Mesendoderm (in vitro differentiated cells): ENCODE measurements at regions not wholly inside any gene's neighbourhood (a gene's known extent, or its start where the extent isn't known, plus 50 kb on each side); places are given as distances from the start of the nearest gene placed in this dataset.

Experiments
- DNase-seq: peaks from one replicate; pipeline ENCODE4 v3.0.0; 2013
- H2AK5ac ChIP-seq: 2 replicates; pipeline ENCODE4 v1.6.1; 2013; ENCODE audit warnings: low read length, inconsistent platforms
- H2BK120ac ChIP-seq: 2 replicates; pipeline ENCODE4 v1.6.1; 2013; ENCODE audit warnings: low read depth, mild to moderate bottlenecking, low read length, moderate library complexity, mixed read lengths
- H2BK15ac ChIP-seq: replicated peaks from 2 replicates; pipeline ENCODE4 v1.6.1; 2013; ENCODE audit warnings: low read depth, mild to moderate bottlenecking, moderate library complexity
- H2BK5ac ChIP-seq: 2 replicates; pipeline ENCODE4 v1.6.1; 2013; ENCODE audit warnings: low read length, inconsistent platforms
- H3K18ac ChIP-seq: 2 replicates; pipeline ENCODE4 v1.6.1; 2013; ENCODE audit warnings: mild to moderate bottlenecking, low read length, mixed read lengths
- H3K23ac ChIP-seq: one replicate; pipeline ENCODE4 v1.6.1; 2013; ENCODE audit warnings: low read length
- H3K27ac ChIP-seq: 2 replicates; pipeline ENCODE4 v1.5.1; 2013; ENCODE audit warnings: low read depth, mild to moderate bottlenecking, inconsistent platforms, low read length, moderate library complexity
- H3K27me3 ChIP-seq: 2 replicates; pipeline ENCODE4 v1.6.1; 2013; ENCODE audit warnings: low read length, control low read depth, mild to moderate bottlenecking, inconsistent platforms; ENCODE audit not compliant: insufficient read depth, poor library complexity
- H3K36me3 ChIP-seq: 2 replicates; pipeline ENCODE4 v1.6.1; 2013; ENCODE audit warnings: low read length, inconsistent platforms; ENCODE audit not compliant: control insufficient read depth, insufficient read depth
- H3K4ac ChIP-seq: one replicate; pipeline ENCODE4 v1.6.1; 2013; ENCODE audit warnings: low read depth, mild to moderate bottlenecking, low read length, moderate library complexity
- H3K4me1 ChIP-seq: 2 replicates; pipeline ENCODE4 v1.6.1; 2013; ENCODE audit warnings: low read depth, low read length, inconsistent platforms; ENCODE audit not compliant: control insufficient read depth
- H3K4me2 ChIP-seq: 2 replicates; pipeline ENCODE4 v1.6.1; 2013; ENCODE audit warnings: low read length
- H3K4me3 ChIP-seq: 2 replicates; pipeline ENCODE4 v1.5.1; 2013; ENCODE audit warnings: mild to moderate bottlenecking, low read length
- H3K56ac ChIP-seq: one replicate; pipeline ENCODE4 v1.6.1; 2013; ENCODE audit warnings: low read length
- H3K79me1 ChIP-seq: 2 replicates; pipeline ENCODE4 v1.6.1; 2013; ENCODE audit warnings: low read length, inconsistent platforms
- H3K79me2 ChIP-seq: 2 replicates; pipeline ENCODE4 v1.6.1; 2013; ENCODE audit warnings: mild to moderate bottlenecking, low read length; ENCODE audit not compliant: control insufficient read depth, insufficient read depth
- H3K9ac ChIP-seq: 2 replicates; pipeline ENCODE4 v1.6.1; 2013; ENCODE audit warnings: low read length, inconsistent platforms
- H4K5ac ChIP-seq: one replicate; pipeline ENCODE4 v1.6.1; 2013; ENCODE audit warnings: low read length
- H4K8ac ChIP-seq: one replicate; pipeline ENCODE4 v1.6.1; 2013; ENCODE audit warnings: low read depth, mild to moderate bottlenecking, control low read depth, low read length, moderate library complexity
- WGBS: extraction: QIAGEN DNeasy Blood & Tissue Kit; methylation state at CpG from one replicate; pipeline ENCODE4 v1.1.7; 2013; ENCODE audit warnings: low lambda C conversion rate, missing lambda C conversion rate; ENCODE audit not compliant: insufficient coverage; ENCODE audit errors: extremely low coverage; 5-methylcytosine and 5-hydroxymethylcytosine counted together

DNA sequence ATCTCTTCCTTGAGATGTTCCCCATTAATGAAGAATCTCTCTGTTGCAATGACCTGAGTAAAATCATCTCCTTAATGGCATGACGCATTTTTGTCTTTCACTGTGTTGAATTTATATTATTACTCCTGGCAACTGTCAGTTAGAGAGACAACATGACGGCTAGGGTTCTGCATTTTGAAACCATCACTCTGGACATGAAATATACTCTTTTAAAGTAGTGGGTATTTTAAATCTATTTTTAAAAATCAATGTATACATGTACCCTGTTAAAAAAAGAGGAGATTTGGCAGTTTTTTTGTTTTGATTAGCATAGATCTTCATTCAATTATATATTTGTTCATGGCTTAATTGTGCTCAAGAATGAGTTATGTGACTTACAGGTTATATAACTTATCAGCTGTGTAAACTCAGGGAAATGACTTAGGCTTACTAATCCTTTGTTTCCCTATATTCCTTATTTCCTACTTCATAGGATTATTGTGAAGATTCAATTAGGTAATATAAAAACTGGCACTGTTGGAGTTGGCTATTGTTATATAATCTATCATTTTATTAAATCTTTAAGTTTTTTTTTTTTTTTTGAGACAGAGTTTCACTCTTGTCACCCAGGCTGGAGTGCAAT is 632.0 kb upstream of the SPRY2 start:
- Histone ChIP-seq H3K79me2 (no peaks in the 10 kb centered on the region), H3K27ac (no peak overlapping the region), H4K8ac (no peak overlapping the region), H3K18ac (no peak overlapping the region), H2BK15ac (no peak overlapping the region), H3K23ac (no peak overlapping the region), H3K9ac (no peak overlapping the region), H3K4ac (no peak overlapping the region), H3K79me1 (no peaks in the 10 kb centered on the region), H3K4me2 (no peak overlapping the region), H3K56ac (no peak overlapping the region), H3K36me3 (no peaks in the 10 kb centered on the region), H2BK5ac (no peak overlapping the region), H3K27me3 (no peaks in the 10 kb centered on the region), H3K4me1 (no peaks in the 10 kb centered on the region), H4K5ac (no peak overlapping the region), H2BK120ac (no peak overlapping the region), H3K4me3 (no peak overlapping the region), H2AK5ac (no peak overlapping the region)
- no CpG with 5 or more reads among the region's 2 CpGs for WGBS
- DNase-seq, result no peak

DNA sequence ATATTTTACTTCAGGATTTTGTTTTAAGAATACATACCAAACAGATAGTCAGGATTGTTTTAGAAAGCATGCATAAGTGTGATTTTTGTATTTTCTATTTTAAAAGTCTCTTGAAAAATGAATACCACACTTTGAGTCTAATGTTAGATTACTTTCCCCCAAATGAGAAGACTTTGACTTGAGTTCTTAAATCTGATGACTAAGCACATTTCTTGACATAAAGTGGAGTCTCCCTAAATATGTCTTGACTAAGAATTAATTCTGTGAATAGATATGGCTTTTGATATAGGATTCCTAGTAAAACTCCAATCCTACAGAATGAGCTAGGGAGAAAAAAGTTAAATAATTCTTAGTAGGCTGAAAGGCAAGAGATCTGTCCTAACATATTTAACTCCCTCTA is 624.2 kb upstream of the SPRY2 start:
- H2BK15ac ChIP-seq, result no peak overlapping the region
- no peaks in the 10 kb centered on the region for H3K4me1 ChIP-seq
- no peak overlapping the region for H3K4ac ChIP-seq
- H3K9ac ChIP-seq, result no peak overlapping the region
- no peaks in the 10 kb centered on the region for H3K36me3 ChIP-seq
- H3K23ac ChIP-seq, result no peak overlapping the region
- H2BK120ac ChIP-seq, result no peak overlapping the region
- H2BK5ac ChIP-seq, result no peak overlapping the region
- no peaks in the 10 kb centered on the region for H3K27me3 ChIP-seq
- no peaks in the 10 kb centered on the region for H3K79me2 ChIP-seq
- no peak overlapping the region for H3K4me2 ChIP-seq
- H3K4me3 ChIP-seq, result no peak overlapping the region
- H2AK5ac ChIP-seq, result no peak overlapping the region
- no peak for DNase-seq
- no peak overlapping the region for H4K5ac ChIP-seq
- H3K79me1 ChIP-seq, result no peaks in the 10 kb centered on the region
- no peak overlapping the region for H3K27ac ChIP-seq
- no peak overlapping the region for H3K18ac ChIP-seq
- no peak overlapping the region for H3K56ac ChIP-seq
- H4K8ac ChIP-seq, result no peak overlapping the region

GRCh38 chr13:80962855-80963254 is 621.9 kb upstream of the SPRY2 start:
- no CpG with 5 or more reads among the region's 1 CpG for WGBS
- Histone ChIP-seq H2BK5ac (no peak overlapping the region), H2BK15ac (no peak overlapping the region), H3K4me1 (no peaks in the 10 kb centered on the region), H3K4ac (no peak overlapping the region), H2BK120ac (no peak overlapping the region), H3K79me1 (no peaks in the 10 kb centered on the region), H3K36me3 (no peaks in the 10 kb centered on the region), H4K5ac (no peak overlapping the region), H3K4me3 (no peak overlapping the region), H3K18ac (no peak overlapping the region), H3K9ac (no peak overlapping the region), H3K56ac (no peak overlapping the region), H3K4me2 (no peak overlapping the region), H4K8ac (no peak overlapping the region), H3K27ac (no peak overlapping the region), H3K27me3 (no peaks in the 10 kb centered on the region), H2AK5ac (no peak overlapping the region), H3K79me2 (no peaks in the 10 kb centered on the region), H3K23ac (no peak overlapping the region)
- DNase-seq, result no peak

- H3K23ac ChIP-seq, result no peak overlapping the region
- H3K4me2 ChIP-seq, result no peak overlapping the region
- no peaks in the 10 kb centered on the region for H3K27me3 ChIP-seq
- no peak overlapping the region for H3K4me3 ChIP-seq
- no CpG with 5 or more reads among the region's 7 CpGs for WGBS
- no peak overlapping the region for H3K18ac ChIP-seq
- H3K56ac ChIP-seq, result no peak overlapping the region
- no peak overlapping the region for H3K4ac ChIP-seq
- H3K79me2 ChIP-seq, result no peaks in the 10 kb centered on the region
- no peak overlapping the region for H3K9ac ChIP-seq
- no peaks in the 10 kb centered on the region for H3K36me3 ChIP-seq
- no peak overlapping the region for H2BK120ac ChIP-seq
- H2AK5ac ChIP-seq, result no peak overlapping the region
- H3K27ac ChIP-seq, result no peak overlapping the region
- no peak overlapping the region for H2BK15ac ChIP-seq
- DNase-seq, result no peak
- H3K4me1 ChIP-seq, result no peaks in the 10 kb centered on the region
- no peaks in the 10 kb centered on the region for H3K79me1 ChIP-seq
- H4K8ac ChIP-seq, result no peak overlapping the region
- no peak overlapping the region for H2BK5ac ChIP-seq
- H4K5ac ChIP-seq, result no peak overlapping the region
Observed at GRCh38 chr13:80962173-80962572, 621.2 kb upstream of the SPRY2 start.

DNA sequence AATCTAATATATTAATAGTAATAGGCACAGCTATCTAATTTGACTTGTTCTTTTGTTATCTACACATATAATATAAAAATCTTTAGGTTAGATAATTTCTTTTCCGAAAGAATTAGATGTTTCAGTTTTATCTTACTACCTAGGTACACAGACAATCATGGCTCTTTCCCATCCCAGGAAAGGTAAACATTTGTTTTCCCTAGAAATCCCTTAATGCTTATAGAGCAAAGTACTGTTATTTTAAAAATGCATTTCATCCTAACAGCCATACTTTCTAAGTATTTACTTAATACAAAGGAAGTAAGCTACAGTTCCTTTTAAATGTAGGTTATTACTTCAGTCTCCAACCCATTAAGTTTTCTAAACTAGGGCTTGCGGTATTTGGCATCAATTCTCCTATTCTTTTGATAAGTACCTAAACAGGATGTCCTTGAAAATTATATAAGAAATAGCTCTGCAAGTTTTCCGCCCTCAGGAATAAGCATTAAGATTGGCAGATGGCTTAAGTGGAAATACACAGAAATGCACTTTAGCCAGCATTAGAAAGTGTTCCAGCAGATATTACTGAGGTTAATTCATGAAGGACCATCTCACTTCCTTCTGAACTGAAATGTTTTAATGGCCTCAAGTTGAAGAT is 616.2 kb upstream of the SPRY2 start:
- no peak for DNase-seq
- no peaks in the 10 kb centered on the region for H3K36me3 ChIP-seq
- no peak overlapping the region for H3K9ac ChIP-seq
- H3K27ac ChIP-seq, result no peak overlapping the region
- no peak overlapping the region for H3K56ac ChIP-seq
- H3K4me1 ChIP-seq, result no peaks in the 10 kb centered on the region
- H2AK5ac ChIP-seq, result no peak overlapping the region
- no peak overlapping the region for H4K8ac ChIP-seq
- H3K23ac ChIP-seq, result no peak overlapping the region
- no peak overlapping the region for H3K4me2 ChIP-seq
- no peak overlapping the region for H2BK15ac ChIP-seq
- no peak overlapping the region for H2BK5ac ChIP-seq
- H3K79me2 ChIP-seq, result no peaks in the 10 kb centered on the region
- H3K4me3 ChIP-seq, result no peak overlapping the region
- no CpG with 5 or more reads among the region's 3 CpGs for WGBS
- no peak overlapping the region for H4K5ac ChIP-seq
- H3K27me3 ChIP-seq, result no peaks in the 10 kb centered on the region
- no peaks in the 10 kb centered on the region for H3K79me1 ChIP-seq
- no peak overlapping the region for H3K18ac ChIP-seq
- H3K4ac ChIP-seq, result no peak overlapping the region
- H2BK120ac ChIP-seq, result no peak overlapping the region

DNA sequence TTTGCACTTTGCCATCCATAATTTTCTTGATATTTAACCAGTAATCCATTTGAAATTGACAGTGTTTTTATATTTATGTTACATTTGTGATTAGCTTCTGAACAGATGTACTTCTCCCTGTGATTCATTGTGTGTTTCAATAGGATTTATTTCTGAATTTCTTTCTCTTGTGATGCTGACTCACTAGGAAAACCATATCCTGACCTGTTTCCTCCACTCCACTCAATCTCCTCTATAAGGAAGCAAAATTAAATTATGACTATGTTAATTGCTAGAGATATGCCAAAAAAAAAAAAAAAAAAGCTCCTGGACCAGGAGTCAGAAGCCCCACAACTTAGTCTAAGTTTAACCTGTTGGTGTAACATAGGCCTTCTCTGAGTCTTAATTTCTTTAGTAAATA is 614.6 kb upstream of the SPRY2 start:
- Histone ChIP-seq H3K56ac (no peak overlapping the region), H3K27ac (no peak overlapping the region), H3K18ac (no peak overlapping the region), H3K4me2 (no peak overlapping the region), H2BK15ac (no peak overlapping the region), H3K23ac (no peak overlapping the region), H3K36me3 (no peaks in the 10 kb centered on the region), H3K79me2 (no peaks in the 10 kb centered on the region), H3K27me3 (no peaks in the 10 kb centered on the region), H3K79me1 (no peaks in the 10 kb centered on the region), H2BK120ac (no peak overlapping the region), H3K9ac (no peak overlapping the region), H2AK5ac (no peak overlapping the region), H2BK5ac (no peak overlapping the region), H3K4ac (no peak overlapping the region), H3K4me1 (no peaks in the 10 kb centered on the region), H4K5ac (no peak overlapping the region), H3K4me3 (no peak overlapping the region), H4K8ac (no peak overlapping the region)
- no peak for DNase-seq
